Body of pancreas (tissue), 4 donors: ENCODE measurements at regions not wholly inside any gene's neighbourhood (a gene's known extent, or its start where the extent isn't known, plus 50 kb on each side); places are given as distances from the start of the nearest gene placed in this dataset.

Experiments
- CTCF ChIP-seq, 7 experiments: fragments of 450-650 bp in 4 of 7; fragments of 200-600 bp in 3 of 7; sonication (generic) in 3 of 7; IDR thresholded peaks; one replicate each; pipeline ENCODE4 v1.5.1; 2016 to 2019; ENCODE audit warnings: antibody characterized with exemption in 7 of 7
- POLR2A ChIP-seq, 3 donors: fragments of 450-650 bp; IDR thresholded peaks; one replicate each; pipeline ENCODE4 v1.6.1; 2016; ENCODE audit warnings: antibody characterized with exemption in 3 of 3, mild to moderate bottlenecking in 2 of 3

GRCh38 chr10:3977761-3978160 lies 192.8 kb upstream of the KLF6 start:
- TF ChIP-seq CTCF (IDR thresholded peaks at IDR 0.05) = no peak
- no peak for TF ChIP-seq POLR2A (IDR thresholded peaks at IDR 0.05)
